H9 (cell line): ENCODE measurements at regions not wholly inside any gene's neighbourhood (a gene's known extent, or its start where the extent isn't known, plus 50 kb on each side); places are given as distances from the start of the nearest gene placed in this dataset.

Experiments
- DNase-seq: peaks from one replicate; pipeline ENCODE4 v3.0.0-alpha.2; 2017
- H2AFZ ChIP-seq: one replicate; pipeline ENCODE4 v1.6.1; 2013; ENCODE audit warnings: mild to moderate bottlenecking, low read length, control low read depth, moderate library complexity
- H2AK5ac ChIP-seq: 2 replicates; pipeline ENCODE4 v1.6.1; 2013; ENCODE audit warnings: low read length, control low read depth, mixed read lengths; ENCODE audit not compliant: insufficient read length
- H2BK120ac ChIP-seq: one replicate; pipeline ENCODE4 v1.6.1; 2013; ENCODE audit warnings: low read depth, mild to moderate bottlenecking, low read length, control low read depth, inconsistent platforms; ENCODE audit not compliant: poor library complexity, severe bottlenecking
- H2BK12ac ChIP-seq: 2 replicates; pipeline ENCODE4 v1.6.1; 2013; ENCODE audit warnings: low read length, control low read depth, mixed read lengths, low read depth; ENCODE audit not compliant: insufficient read length
- H2BK15ac ChIP-seq: 2 replicates; pipeline ENCODE4 v1.6.1; 2013; ENCODE audit warnings: low read depth, low read length, control low read depth
- H2BK20ac ChIP-seq: one replicate; pipeline ENCODE4 v1.6.1; 2013; ENCODE audit warnings: low read depth, mild to moderate bottlenecking, low read length, control low read depth, inconsistent platforms; ENCODE audit not compliant: poor library complexity, severe bottlenecking
- H2BK5ac ChIP-seq: 2 replicates; pipeline ENCODE4 v1.6.1; 2013; ENCODE audit warnings: low read length, control low read depth, mixed read lengths; ENCODE audit not compliant: insufficient read length
- H3K14ac ChIP-seq: 2 replicates; pipeline ENCODE4 v1.6.1; 2013; ENCODE audit warnings: low read length, control low read depth; ENCODE audit not compliant: insufficient read depth
- H3K18ac ChIP-seq: 2 replicates; pipeline ENCODE4 v1.6.1; 2013; ENCODE audit warnings: low read depth, mild to moderate bottlenecking, mixed read lengths, low read length, control low read depth; ENCODE audit not compliant: insufficient read length
- H3K23ac ChIP-seq: 2 replicates; pipeline ENCODE4 v1.6.1; 2013; ENCODE audit warnings: low read length, control low read depth, mixed read lengths, low read depth; ENCODE audit not compliant: insufficient read length
- H3K23me2 ChIP-seq: 2 replicates; pipeline ENCODE4 v1.6.1; 2013; ENCODE audit warnings: low read depth, mild to moderate bottlenecking, mixed read lengths, low read length, control low read depth; ENCODE audit not compliant: insufficient read length, poor library complexity, severe bottlenecking
- H3K27ac ChIP-seq: 2 replicates; pipeline ENCODE4 v1.5.1; 2013; ENCODE audit warnings: low read length, control low read depth, mixed read lengths, low read depth; ENCODE audit not compliant: insufficient read length
- H3K27me3 ChIP-seq: 2 replicates; pipeline ENCODE4 v1.6.1; 2013; ENCODE audit warnings: low read length, control low read depth, inconsistent platforms; ENCODE audit not compliant: insufficient read depth
- H3K4ac ChIP-seq: 2 replicates; pipeline ENCODE4 v1.6.1; 2013; ENCODE audit warnings: low read depth, mild to moderate bottlenecking, control low read depth, inconsistent platforms, low read length, moderate library complexity
- H3K4me1 ChIP-seq: 2 replicates; pipeline ENCODE4 v1.6.1; 2013; ENCODE audit warnings: low read length, control low read depth, inconsistent platforms; ENCODE audit not compliant: insufficient read depth
- H3K4me2 ChIP-seq: 2 replicates; pipeline ENCODE4 v1.6.1; 2013; ENCODE audit warnings: low read length, control low read depth, mixed read lengths; ENCODE audit not compliant: insufficient read length, insufficient read depth
- H3K56ac ChIP-seq: 2 replicates; pipeline ENCODE4 v1.6.1; 2013; ENCODE audit warnings: low read depth, mild to moderate bottlenecking, mixed read lengths, low read length, control low read depth; ENCODE audit not compliant: insufficient read length
- H3K79me1 ChIP-seq: 2 replicates; pipeline ENCODE4 v1.6.1; 2013; ENCODE audit warnings: low read depth, mild to moderate bottlenecking, moderate library complexity, low read length, control low read depth, inconsistent platforms; ENCODE audit not compliant: insufficient read depth, poor library complexity, severe bottlenecking
- H3K79me2 ChIP-seq: 2 replicates; pipeline ENCODE4 v1.6.1; 2013; ENCODE audit warnings: low read length, control low read depth, inconsistent platforms; ENCODE audit not compliant: insufficient read depth
- H3K9ac ChIP-seq: 2 replicates; pipeline ENCODE4 v1.6.1; 2013; ENCODE audit warnings: low read length, control low read depth, mixed read lengths; ENCODE audit not compliant: insufficient read length; ENCODE audit errors: extremely low read depth
- H3K9me3 ChIP-seq: one replicate; pipeline ENCODE4 v1.6.1; 2013; ENCODE audit warnings: low read depth, low read length, inconsistent platforms; ENCODE audit not compliant: control insufficient read depth
- H3T11ph ChIP-seq: one replicate; pipeline ENCODE4 v1.6.1; 2013; ENCODE audit warnings: mild to moderate bottlenecking, low read length, control low read depth, inconsistent platforms
- H4K20me1 ChIP-seq: one replicate; pipeline ENCODE4 v1.6.1; 2013; ENCODE audit not compliant: control insufficient read depth, insufficient read length, insufficient read depth
- H4K5ac ChIP-seq: 2 replicates; pipeline ENCODE4 v1.6.1; 2013; ENCODE audit warnings: low read depth, mild to moderate bottlenecking, mixed read lengths, low read length, control low read depth; ENCODE audit not compliant: insufficient read length
- H4K8ac ChIP-seq: replicated peaks from 2 replicates; pipeline ENCODE4 v1.6.1; 2013; ENCODE audit warnings: low read length, control low read depth, mixed read lengths, low read depth; ENCODE audit not compliant: insufficient read length
- H4K91ac ChIP-seq: 2 replicates; pipeline ENCODE4 v1.6.1; 2013; ENCODE audit warnings: low read depth, mild to moderate bottlenecking, moderate library complexity, mixed read lengths, low read length, control low read depth; ENCODE audit not compliant: insufficient read length
- H3K27ac Mint-ChIP-seq, 3 experiments: 2 replicates in 2 of 3; 3 replicates in 1 of 3; pipeline ENCODE4 v1.8.0; 2020 to 2021; ENCODE audit warnings: mixed read lengths in 3 of 3, mild to moderate bottlenecking in 1 of 3, moderate library complexity in 1 of 3
- H3K27me3 Mint-ChIP-seq: 2 replicates; pipeline ENCODE4 v1.8.0; 2021; ENCODE audit warnings: low read depth, mild to moderate bottlenecking, moderate library complexity, mixed read lengths
- H3K36me3 Mint-ChIP-seq, 3 experiments: 2 replicates in 2 of 3; 3 replicates in 1 of 3; pipeline ENCODE4 v1.8.0; 2020 to 2021; ENCODE audit warnings: low read depth in 3 of 3, mixed read lengths in 3 of 3; ENCODE audit not compliant: insufficient read depth in 1 of 3
- H3K4me1 Mint-ChIP-seq, 2 experiments: 2 replicates each; pipeline ENCODE4 v1.8.0; 2020; ENCODE audit warnings: mixed read lengths in 2 of 2
- H3K4me3 Mint-ChIP-seq, 2 experiments: 2 replicates in 1 of 2; 3 replicates in 1 of 2; pipeline ENCODE4 v1.8.0; 2020 to 2021; ENCODE audit warnings: mild to moderate bottlenecking in 2 of 2, mixed read lengths in 2 of 2, moderate library complexity in 1 of 2
- H3K9me3 Mint-ChIP-seq, 2 experiments: 2 replicates in 1 of 2; 3 replicates in 1 of 2; pipeline ENCODE4 v1.8.0; 2020; ENCODE audit warnings: mild to moderate bottlenecking in 2 of 2, mixed read lengths in 2 of 2, moderate library complexity in 1 of 2
- WGBS: extraction: QIAGEN DNeasy Blood & Tissue Kit; methylation state at CpG from one replicate; pipeline ENCODE4 v1.1.7; 2013; ENCODE audit warnings: missing lambda C conversion rate, low lambda C conversion rate, mixed read lengths; ENCODE audit not compliant: insufficient read length; ENCODE audit errors: extremely low coverage; 5-methylcytosine and 5-hydroxymethylcytosine counted together
- TF ChIP-seq, protein P1 (sequence below): fragments of 200-600 bp; sonication (generic); conservative IDR thresholded peaks from 3 replicates; pipeline ENCODE4 v1.8.0; 2021; ENCODE audit warnings: antibody characterized with exemption, mild to moderate bottlenecking

DNA sequence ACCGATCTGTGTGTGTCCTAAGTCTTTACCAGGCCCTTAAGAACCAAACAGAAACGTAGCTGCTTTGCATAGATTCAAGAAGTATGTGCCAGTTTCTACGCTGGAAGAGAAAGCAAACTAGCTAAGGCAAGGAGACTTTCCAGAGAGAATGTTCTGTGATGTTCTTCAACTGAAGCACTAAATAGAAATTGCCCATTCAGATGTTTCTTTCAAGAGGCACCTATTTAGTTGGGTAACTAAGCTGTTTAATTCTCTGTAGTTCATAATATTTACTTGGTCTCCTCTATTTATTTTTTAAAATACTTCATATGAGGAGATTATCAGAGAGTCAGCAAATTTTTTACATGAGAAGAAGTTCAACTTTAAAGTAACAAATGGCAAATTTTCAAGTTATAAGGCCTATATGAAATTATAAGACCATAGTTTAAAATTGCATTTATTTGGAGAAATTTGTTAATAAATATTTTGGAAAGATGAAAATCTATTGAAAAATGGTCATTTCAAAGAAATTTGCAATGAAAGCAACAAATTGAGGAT, 279.0 kb downstream of the NEBL start:
- Histone ChIP-seq H3K4ac (no peak overlapping the region), H4K91ac (no peak overlapping the region), H3K56ac (no peak overlapping the region), H2AK5ac (no peak overlapping the region), H3K14ac (no peak overlapping the region), H3K23me2 (no peaks in the 10 kb centered on the region), H4K8ac (no peak overlapping the region), H3K27me3 (no peaks in the 10 kb centered on the region), H3K79me2 (no peaks in the 10 kb centered on the region), H3K9me3 (no peaks in the 10 kb centered on the region), H2BK120ac (no peak overlapping the region), H2BK12ac (no peak overlapping the region), H3K23ac (no peak overlapping the region), H4K20me1 (no peaks in the 10 kb centered on the region), H3K9ac (no peak overlapping the region), H3K27ac (no peak overlapping the region), H2BK20ac (no peak overlapping the region), H2AFZ (no peak overlapping the region), H3T11ph (no peak overlapping the region), H3K4me1 (peaks cover 7% of the 10 kb centered on the region; the same call in 1 of the 2 replicates), H2BK15ac (no peak overlapping the region), H3K4me2 (no peak overlapping the region), H2BK5ac (no peak overlapping the region), H3K79me1 (no peaks in the 10 kb centered on the region), H4K5ac (no peak overlapping the region), H3K18ac (no peak overlapping the region)
- no peak for DNase-seq
- Mint-ChIP-seq H3K4me3 (no peak overlapping the region), H3K4me1 (peaks cover 23 to 26% of the 10 kb centered on the region in 2 experiments), H3K27ac (no peak overlapping the region), H3K27me3 (no peaks in the 10 kb centered on the region), H3K9me3 (no peaks in the 10 kb centered on the region), H3K36me3 (peaks cover 0 to 7% (median 3%) of the 10 kb centered on the region in 3 experiments; a peak in 6 of 7 replicates)
- TF ChIP-seq, protein P1, sequence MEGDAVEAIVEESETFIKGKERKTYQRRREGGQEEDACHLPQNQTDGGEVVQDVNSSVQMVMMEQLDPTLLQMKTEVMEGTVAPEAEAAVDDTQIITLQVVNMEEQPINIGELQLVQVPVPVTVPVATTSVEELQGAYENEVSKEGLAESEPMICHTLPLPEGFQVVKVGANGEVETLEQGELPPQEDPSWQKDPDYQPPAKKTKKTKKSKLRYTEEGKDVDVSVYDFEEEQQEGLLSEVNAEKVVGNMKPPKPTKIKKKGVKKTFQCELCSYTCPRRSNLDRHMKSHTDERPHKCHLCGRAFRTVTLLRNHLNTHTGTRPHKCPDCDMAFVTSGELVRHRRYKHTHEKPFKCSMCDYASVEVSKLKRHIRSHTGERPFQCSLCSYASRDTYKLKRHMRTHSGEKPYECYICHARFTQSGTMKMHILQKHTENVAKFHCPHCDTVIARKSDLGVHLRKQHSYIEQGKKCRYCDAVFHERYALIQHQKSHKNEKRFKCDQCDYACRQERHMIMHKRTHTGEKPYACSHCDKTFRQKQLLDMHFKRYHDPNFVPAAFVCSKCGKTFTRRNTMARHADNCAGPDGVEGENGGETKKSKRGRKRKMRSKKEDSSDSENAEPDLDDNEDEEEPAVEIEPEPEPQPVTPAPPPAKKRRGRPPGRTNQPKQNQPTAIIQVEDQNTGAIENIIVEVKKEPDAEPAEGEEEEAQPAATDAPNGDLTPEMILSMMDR, result no peak
- no CpG with 5 or more reads among the region's 3 CpGs for WGBS
